ENCODE measurements at regions not wholly inside any gene's neighbourhood (a gene's known extent, or its start where the extent isn't known, plus 50 kb on each side); places are given as distances from the start of the nearest gene placed in this dataset.
A peak's percentile ranks its signal among the peaks of the same experiment; 100 is the strongest.
"Not testable (repeated sequence)": the region's sequence is repeated elsewhere in the genome, so short reads cannot be mapped to it uniquely, and the experiment has no call there.

DNA sequence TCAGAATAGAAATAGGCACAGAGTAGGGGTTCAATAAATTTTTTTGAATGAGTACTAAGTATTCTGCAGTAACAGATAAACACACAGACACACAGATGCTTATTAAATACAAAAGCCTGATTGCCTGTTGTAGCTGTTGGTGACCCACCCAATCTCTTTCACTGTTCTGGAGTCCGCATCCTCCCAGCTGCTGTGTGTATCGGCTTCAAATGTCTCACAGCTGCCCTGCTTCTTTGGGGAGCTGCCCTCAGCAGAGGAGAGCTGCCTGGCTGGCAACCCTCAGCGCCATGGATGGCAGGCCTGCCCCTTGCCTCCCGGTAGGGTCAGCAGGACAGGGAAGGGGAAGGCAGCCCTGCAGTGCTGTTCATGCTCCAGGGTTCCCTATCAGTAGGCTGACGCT is 50.5 kb upstream of the PRNP start:
- H3K4me3 ChIP-seq (ENCODE audit: low read depth, low read length) = no peak overlapping the region
- no peak for DNase-seq (ENCODE audit: low read depth)

- H3K4me3 ChIP-seq (ENCODE audit: low read depth, low read length) = no peak overlapping the region
- DNase-seq (ENCODE audit: low read depth) = no peak
Measured at GRCh38 chr20:4635342-4635741, 50.9 kb upstream of the PRNP start.

DNA sequence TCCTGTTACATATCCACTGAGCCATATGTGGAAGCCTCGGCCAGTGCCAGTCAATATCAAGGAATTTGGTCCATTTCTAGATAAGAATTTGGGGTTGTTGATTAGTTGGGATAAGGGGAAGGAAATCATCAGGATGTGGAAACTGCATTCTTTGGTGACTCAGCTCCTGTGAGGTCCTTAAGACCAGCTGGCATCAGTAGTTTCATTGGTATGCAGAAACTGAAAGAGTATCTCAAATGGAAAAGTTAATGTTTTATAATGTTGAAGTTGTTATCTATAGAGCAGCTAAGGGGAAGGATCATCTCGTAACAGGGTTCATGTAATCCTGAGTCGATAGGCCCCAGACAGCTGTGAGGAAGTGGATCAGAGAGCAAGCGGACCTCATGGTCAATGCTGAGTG is 52.5 kb upstream of the PRNP start:
- peak; percentile 62 for DNase-seq (ENCODE audit: low read depth)
- no peak overlapping the region for H3K4me3 ChIP-seq (ENCODE audit: low read depth, low read length)

- DNase-seq (ENCODE audit: low read depth) = no peak
Measured at GRCh38 chr20:4633379-4633778, 52.9 kb upstream of the PRNP start.

GRCh38 chr20:4632876-4633275 is 53.4 kb upstream of the PRNP start:
- no peak for DNase-seq (ENCODE audit: low read depth)
- no peak overlapping the region for H3K4me3 ChIP-seq (ENCODE audit: low read depth, low read length)

More at GRCh38 chr20:4633379-4633778, 52.9 kb upstream of the PRNP start:
- H3K4me3 ChIP-seq (ENCODE audit: low read depth, low read length) = no peak overlapping the region

DNA sequence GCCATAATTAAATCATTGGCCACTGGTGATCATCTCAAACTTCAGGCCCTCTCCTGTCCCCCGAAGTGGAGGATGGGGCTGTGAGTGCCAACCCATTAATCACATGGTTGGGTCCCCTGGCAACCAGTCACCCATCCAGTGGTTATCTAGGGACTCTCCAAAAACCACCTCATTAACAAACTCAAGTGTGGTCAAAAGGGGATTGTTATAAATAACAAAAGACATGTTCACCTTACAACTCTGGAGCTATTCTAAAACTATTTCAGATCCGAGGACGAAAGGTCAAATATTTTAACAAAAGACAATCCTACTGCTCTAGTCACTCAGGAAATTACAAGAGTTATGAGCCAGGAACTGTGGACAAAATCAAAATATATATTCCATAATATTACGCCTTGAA is 60.0 kb upstream of the PRNP start:
- H3K4me3 ChIP-seq (ENCODE audit: low read depth, low read length) = no peak overlapping the region
- no peak for DNase-seq (ENCODE audit: low read depth)

DNA sequence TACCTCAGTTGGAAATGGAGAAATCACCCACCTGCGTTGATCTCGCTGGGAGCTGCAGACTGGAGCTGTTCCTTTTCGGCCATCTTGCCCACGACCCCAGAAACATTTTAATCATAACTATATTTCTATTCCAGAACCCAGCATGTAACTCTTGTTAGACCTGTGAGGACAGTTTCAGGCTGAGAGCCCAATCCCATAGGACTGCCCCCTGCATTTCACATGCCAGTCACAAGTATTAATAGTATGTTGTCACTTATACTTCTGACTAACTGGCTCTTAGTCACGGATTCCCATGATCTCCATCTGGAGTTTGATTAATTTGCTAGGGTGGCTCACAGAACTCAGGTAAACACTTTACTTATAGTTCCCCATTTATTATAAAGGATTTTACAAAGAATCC is 60.6 kb upstream of the PRNP start:
- H3K4me3 ChIP-seq (ENCODE audit: low read depth, low read length) = no peak overlapping the region
- no peak for DNase-seq (ENCODE audit: low read depth)

GRCh38 chr20:4624675-4625336 is 61.5 kb upstream of the PRNP start:
- not testable (repeated sequence) for H3K4me3 ChIP-seq (ENCODE audit: low read depth, low read length); DNase-seq (ENCODE audit: low read depth)

GRCh38 chr20:4619144-4619543 is 67.1 kb upstream of the PRNP start:
- DNase-seq (ENCODE audit: low read depth); H3K4me3 ChIP-seq (ENCODE audit: low read depth, low read length): not testable (repeated sequence)

DNA sequence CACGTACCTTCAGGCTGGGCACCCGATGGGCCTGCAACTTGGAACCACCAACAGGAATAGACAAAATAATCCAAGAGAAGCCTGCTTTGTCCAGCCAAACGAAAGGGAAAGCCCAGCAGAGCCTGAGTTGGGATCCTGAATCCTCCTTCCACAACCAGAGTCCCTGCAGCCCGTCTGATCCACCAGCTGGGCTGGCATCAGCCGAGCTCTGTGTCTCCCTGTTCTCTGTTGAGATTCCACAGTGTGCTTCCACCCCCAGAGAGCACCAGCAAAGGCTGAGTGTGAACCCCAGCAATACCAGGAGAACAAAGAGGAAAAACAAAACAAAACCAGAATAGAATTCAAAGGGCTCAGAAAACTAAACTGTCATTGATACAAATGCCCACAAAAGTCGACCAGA is 68.8 kb upstream of the PRNP start:
- H3K4me3 ChIP-seq (ENCODE audit: low read depth, low read length) = no peak overlapping the region
- no peak for DNase-seq (ENCODE audit: low read depth)

DNA sequence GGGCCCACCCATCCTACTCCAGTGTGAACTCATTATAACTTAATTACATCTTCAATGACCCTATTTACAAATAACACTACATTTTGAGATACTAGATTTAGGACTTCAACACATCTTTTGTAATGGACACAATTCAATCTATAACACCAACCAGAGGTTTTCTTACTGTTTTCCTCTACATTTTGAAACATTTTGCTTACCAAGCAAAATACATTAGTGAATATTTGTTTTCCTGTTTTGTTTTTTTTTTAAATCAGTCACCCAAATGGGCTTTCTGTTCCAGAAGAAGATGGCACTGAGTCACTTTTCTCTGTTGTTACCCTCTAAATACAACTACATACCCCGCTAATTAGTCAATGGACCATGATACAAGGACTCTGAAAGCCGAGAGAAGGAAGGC is 69.2 kb upstream of the PRNP start:
- DNase-seq (ENCODE audit: low read depth) = no peak
- H3K4me3 ChIP-seq (ENCODE audit: low read depth, low read length) = no peak overlapping the region

DNA sequence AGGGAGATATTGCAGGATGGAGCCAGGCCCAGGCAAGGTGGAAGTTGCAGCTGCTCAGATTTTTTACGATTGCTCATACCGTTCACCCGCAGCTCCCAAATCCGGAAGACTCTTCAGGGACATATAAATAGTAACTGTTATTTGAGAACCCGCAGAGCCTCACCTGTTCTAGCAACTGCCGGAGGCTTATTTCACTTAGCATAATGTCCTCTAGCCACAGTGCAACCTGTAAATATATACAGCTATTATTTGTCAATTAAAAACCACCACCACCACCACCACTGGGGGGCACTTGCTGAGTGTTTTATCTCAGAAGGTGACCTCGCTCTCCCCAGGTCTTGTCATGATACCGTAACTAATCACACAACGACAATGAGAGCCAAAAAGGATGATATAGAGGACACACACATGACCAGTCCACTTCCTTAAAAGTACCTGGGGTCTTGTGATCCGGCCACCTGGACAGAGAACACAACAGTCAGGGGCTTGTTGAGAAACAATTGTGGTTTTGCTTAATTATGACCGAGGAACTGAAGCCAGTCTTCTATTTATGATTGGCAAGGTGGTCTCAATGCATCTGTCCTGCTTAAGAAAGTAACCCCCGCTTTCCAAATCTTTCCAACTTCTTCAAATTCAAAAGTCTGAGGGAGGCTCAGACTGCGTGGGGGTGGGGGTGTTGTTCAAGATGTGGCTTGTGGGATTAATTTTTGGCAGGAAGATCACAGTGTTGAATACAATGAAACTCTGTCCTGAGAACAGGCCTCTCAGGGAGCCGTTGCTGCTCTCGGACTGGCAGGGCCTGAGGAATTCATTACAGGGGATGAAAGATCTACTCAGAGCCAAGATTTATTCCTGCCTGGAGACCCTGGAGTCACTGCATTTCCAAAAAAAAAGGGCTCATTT is 72.3 kb upstream of the PRNP start:
- DNase-seq (ENCODE audit: low read depth) = no peak
- H3K4me3 ChIP-seq (ENCODE audit: low read depth, low read length) = no peak overlapping the region

GRCh38 chr20:4613184-4613583 is 73.1 kb upstream of the PRNP start:
- no peak for DNase-seq (ENCODE audit: low read depth)
- no peak overlapping the region for H3K4me3 ChIP-seq (ENCODE audit: low read depth, low read length)

DNA sequence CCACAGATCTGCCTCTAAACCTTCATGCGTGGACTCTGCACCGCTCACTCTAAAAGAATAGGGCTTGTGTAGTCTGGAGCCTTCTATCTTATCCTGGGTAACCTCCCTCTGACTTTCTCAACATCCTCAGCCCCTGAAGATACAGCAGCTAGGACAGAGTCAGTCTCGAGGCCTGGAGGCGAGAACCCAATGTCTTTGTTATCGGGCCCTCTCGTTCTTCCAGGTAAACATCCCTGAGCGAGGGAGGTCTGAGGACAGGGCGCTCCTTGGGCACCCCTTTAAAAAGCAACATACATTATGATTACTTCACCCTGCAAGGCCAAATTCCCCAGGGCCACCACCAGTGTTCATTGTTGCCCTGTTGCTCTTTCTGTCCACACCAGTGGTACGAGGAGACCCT is 75.4 kb upstream of the PRNP start:
- H3K4me3 ChIP-seq (ENCODE audit: low read depth, low read length) = no peak overlapping the region
- DNase-seq (ENCODE audit: low read depth) = no peak

- DNase-seq (ENCODE audit: low read depth) = no peak
- H3K4me3 ChIP-seq (ENCODE audit: low read depth, low read length) = no peak overlapping the region
Measured at GRCh38 chr20:4609511-4609910, 76.7 kb upstream of the PRNP start.

- DNase-seq (ENCODE audit: low read depth) = no peak
- no peak overlapping the region for H3K4me3 ChIP-seq (ENCODE audit: low read depth, low read length)
Measured at GRCh38 chr20:4608861-4609260, 77.4 kb upstream of the PRNP start.

DNA sequence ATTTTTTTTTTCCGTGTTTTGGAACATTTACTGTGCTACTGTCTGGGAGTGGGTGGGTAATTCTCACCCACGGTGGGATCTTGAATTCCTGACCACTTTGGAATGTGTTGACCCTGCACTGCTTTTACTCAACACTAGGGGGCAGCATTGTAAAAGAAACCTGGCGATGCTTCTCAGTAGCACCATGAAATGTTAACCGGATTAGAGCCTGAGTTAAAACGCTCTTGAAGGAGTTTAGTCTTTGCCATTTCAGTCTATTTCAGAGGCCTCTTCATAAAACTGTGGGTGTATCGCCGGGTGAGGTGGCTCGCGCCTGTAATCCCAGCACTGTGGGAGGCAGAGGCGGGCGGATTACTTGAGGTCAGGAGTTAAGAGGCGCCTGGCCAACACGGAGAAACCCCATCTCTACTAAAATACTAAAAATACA is 79.0 kb upstream of the PRNP start:
- no peak for DNase-seq (ENCODE audit: low read depth)
- H3K4me3 ChIP-seq (ENCODE audit: low read depth, low read length) = no peak overlapping the region

DNA sequence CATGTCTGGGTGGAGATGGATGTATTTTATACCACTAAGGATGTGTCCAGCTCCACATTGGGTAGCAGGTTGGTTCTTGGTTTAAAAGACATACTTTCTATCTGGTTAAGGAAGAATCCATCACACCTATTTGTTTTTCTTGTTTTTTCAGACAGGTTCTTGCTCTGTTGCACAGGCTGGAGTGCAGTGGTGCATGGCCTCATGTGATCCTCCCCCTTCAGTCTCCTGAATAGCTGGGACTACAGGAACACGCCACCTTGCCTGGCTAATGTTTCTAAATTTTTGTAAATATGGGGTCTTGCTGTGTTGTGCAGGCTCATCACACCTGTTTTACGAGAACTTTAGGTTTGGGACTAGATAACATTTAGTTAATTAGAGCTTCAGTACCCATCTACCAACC is 80.2 kb upstream of the PRNP start:
- no peak overlapping the region for H3K4me3 ChIP-seq (ENCODE audit: low read depth, low read length)
- DNase-seq (ENCODE audit: low read depth) = no peak

DNA sequence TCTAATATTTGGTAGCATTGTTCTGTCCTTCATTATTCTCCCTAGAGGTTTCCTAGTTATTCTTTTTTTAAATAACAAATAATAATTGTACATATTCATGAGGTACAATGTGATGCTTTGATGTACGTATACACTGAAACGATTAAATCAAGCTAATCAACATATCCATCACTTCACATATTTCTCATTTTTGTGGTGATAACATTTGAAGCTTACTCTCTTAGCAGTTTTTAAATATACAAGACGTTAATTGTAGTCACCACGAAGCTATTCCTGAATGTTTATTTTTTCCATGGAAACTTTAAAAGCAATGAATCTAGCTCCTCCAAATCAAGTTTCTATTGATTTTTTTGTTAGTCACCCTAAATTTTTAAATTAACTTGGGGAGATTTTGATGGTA is 81.1 kb upstream of the PRNP start:
- H3K4me3 ChIP-seq (ENCODE audit: low read depth, low read length) = no peak overlapping the region

DNA sequence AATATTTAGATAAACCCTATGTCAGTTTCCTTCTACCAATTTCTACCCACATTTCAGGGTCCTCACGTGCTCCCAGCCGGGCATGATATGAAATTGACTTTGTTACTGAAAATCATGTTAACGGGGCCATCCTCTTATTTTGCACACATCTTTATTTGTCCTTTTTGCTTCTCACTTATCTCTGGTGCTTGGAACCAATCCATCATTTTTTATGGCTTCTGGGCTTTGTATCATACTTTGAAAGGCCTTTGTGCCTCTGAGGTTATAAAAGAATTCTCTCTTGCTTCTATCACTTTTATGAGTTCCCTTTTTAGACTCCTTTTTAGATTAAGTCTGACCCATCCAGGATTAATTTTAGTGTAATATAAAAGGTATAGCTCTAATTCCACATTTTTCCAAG is 81.7 kb upstream of the PRNP start:
- no peak overlapping the region for H3K4me3 ChIP-seq (ENCODE audit: low read depth, low read length)
- no peak for DNase-seq (ENCODE audit: low read depth)

More for the DNA sequence above, 81.1 kb upstream of the PRNP start:
- DNase-seq (ENCODE audit: low read depth) = no peak

GRCh38 chr20:4603724-4604123 is 82.5 kb upstream of the PRNP start:
- H3K4me3 ChIP-seq (ENCODE audit: low read depth, low read length) = no peak overlapping the region
- DNase-seq (ENCODE audit: low read depth) = peak; percentile 37
